SK-N-SH (cell line): ENCODE measurements at regions not wholly inside any gene's neighbourhood (a gene's known extent, or its start where the extent isn't known, plus 50 kb on each side); places are given as distances from the start of the nearest gene placed in this dataset.

Source experiments
- CTCF ChIA-PET: fragments of 300-600, 350-600 bp; formaldehyde crosslinking; extraction: SDS; loops from one replicate; lab custom pipeline; 2021; lab: Yijun Ruan, JAX
- POLR2A ChIA-PET: fragments of 350-600 bp; sonication (Branson Sonifier 250); formaldehyde crosslinking; extraction: SDS; loops from one replicate; lab custom pipeline; 2020; ENCODE audit warnings: antibody characterized with exemption, inconsistent platforms; lab: Yijun Ruan, JAX
- DNase-seq: peaks from one replicate; pipeline ENCODE4 v3.0.0; 2012
- H2AFZ ChIP-seq: fragments of 200-600 bp; sonication (generic); 2 replicates; pipeline ENCODE4 v1.8.1; 2016; ENCODE audit warnings: antibody characterized with exemption, mild to moderate bottlenecking, low read depth
- H3F3A ChIP-seq: fragments of 200-600 bp; sonication (generic); replicated peaks from 2 replicates; pipeline ENCODE3; 2016; ENCODE audit warnings: antibody characterized with exemption, mild to moderate bottlenecking; ENCODE audit not compliant: insufficient read depth
- H3K27ac ChIP-seq, 2 experiments: fragments of 200-500 bp in 1 of 2; fragments of 200-600 bp in 1 of 2; sonication (Bioruptor generic) in 1 of 2; sonication (generic), shearing (Covaris generic) in 1 of 2; 2 replicates each; pipeline versions ENCODE4 v1.5.1 to v1.6.1; 2014 to 2016; ENCODE audit warnings: low read depth in 2 of 2, inconsistent platforms in 1 of 2, low read length in 1 of 2, mild to moderate bottlenecking in 1 of 2, mixed read lengths in 1 of 2
- H3K27me3 ChIP-seq: fragments of 200-600 bp; sonication (generic), shearing (Covaris generic); 2 replicates; pipeline ENCODE4 v1.6.1; 2016; ENCODE audit warnings: mixed run types; ENCODE audit not compliant: insufficient read depth
- H3K36me3 ChIP-seq, 2 experiments: fragments of 200-500 bp in 1 of 2; fragments of 200-600 bp in 1 of 2; sonication (Bioruptor generic) in 1 of 2; sonication (generic) in 1 of 2; replicated peaks in 1 of 2; 2 replicates each; pipeline versions ENCODE3 to v1.5.1; 2014 to 2016; ENCODE audit warnings: low read length in 1 of 2, mild to moderate bottlenecking in 1 of 2; ENCODE audit not compliant: insufficient read depth in 2 of 2, control insufficient read depth in 1 of 2
- H3K4me1 ChIP-seq, 2 experiments: fragments of 200-500 bp in 1 of 2; fragments of 200-600 bp in 1 of 2; sonication (Bioruptor generic) in 1 of 2; sonication (generic), shearing (Covaris generic) in 1 of 2; 2 replicates each; pipeline versions ENCODE4 v1.5.1 to v1.6.1; 2014 to 2016; ENCODE audit warnings: low read depth in 1 of 2, low read length in 1 of 2, mixed run types in 1 of 2; ENCODE audit not compliant: insufficient read depth in 2 of 2, control insufficient read depth in 1 of 2
- H3K4me2 ChIP-seq: fragments of 200-600 bp; sonication (generic), shearing (Covaris generic); 2 replicates; pipeline ENCODE4 v1.6.1; 2017; ENCODE audit warnings: mixed run types
- H3K4me3 ChIP-seq, 2 experiments: fragments of 200-500 bp in 1 of 2; fragments of 200-600 bp in 1 of 2; sonication (Bioruptor generic) in 1 of 2; sonication (generic), shearing (Covaris generic) in 1 of 2; 2 replicates each; pipeline versions ENCODE4 v1.5.1 to v1.8.1; 2014 to 2016; ENCODE audit warnings: low read depth in 2 of 2, inconsistent platforms in 1 of 2, low read length in 1 of 2, mild to moderate bottlenecking in 1 of 2, mixed read lengths in 1 of 2, moderate library complexity in 1 of 2
- H3K79me2 ChIP-seq: fragments of 200-600 bp; sonication (generic); 2 replicates; pipeline ENCODE4 v1.8.1; 2017; ENCODE audit warnings: mild to moderate bottlenecking; ENCODE audit not compliant: insufficient read depth
- H3K9ac ChIP-seq: fragments of 200-600 bp; sonication (generic); 2 replicates; pipeline ENCODE4 v1.6.1; 2017; ENCODE audit warnings: mixed run types
- H3K9me2 ChIP-seq: fragments of 200-600 bp; sonication (generic); 2 replicates; pipeline ENCODE4 v1.6.1; 2017; ENCODE audit warnings: mixed run types
- H3K9me3 ChIP-seq: fragments of 200-600 bp; sonication (generic); 2 replicates; pipeline ENCODE4 v1.6.1; 2017; ENCODE audit warnings: mixed run types, mild to moderate bottlenecking, moderate library complexity
- H4K20me1 ChIP-seq: fragments of 200-600 bp; sonication (generic); 2 replicates; pipeline ENCODE4 v1.6.1; 2017; ENCODE audit warnings: mild to moderate bottlenecking, mixed run types; ENCODE audit not compliant: insufficient read depth
- ELF1 ChIP-seq: IDR thresholded peaks from 2 replicates; pipeline ENCODE4 v1.4.0; 2012
- EP300 ChIP-seq, 2 experiments: IDR thresholded peaks; 2 replicates each; pipeline versions ENCODE4 v1.4.0 to v1.6.1; 2012; ENCODE audit warnings: borderline replicate concordance in 1 of 2, low read depth in 1 of 2, low read length in 1 of 2
- EZH2phosphoT487 ChIP-seq: fragments of 200-600 bp; sonication (generic); IDR thresholded peaks from 2 replicates; pipeline ENCODE4 v1.6.1; 2017; ENCODE audit warnings: low read depth, mixed run types, mild to moderate bottlenecking, antibody characterized with exemption, moderate library complexity, borderline replicate concordance
- FOXJ3 ChIP-seq: sonication (generic); formaldehyde crosslinking; IDR thresholded peaks from 2 replicates; pipeline ENCODE4 v1.5.1; 2020; ENCODE audit warnings: mild to moderate bottlenecking, missing genetic modification reagents
- GATA2 ChIP-seq: sonication (generic); formaldehyde crosslinking; IDR thresholded peaks from 2 replicates; pipeline ENCODE4 v1.5.0; 2020; ENCODE audit warnings: mild to moderate bottlenecking, missing genetic modification reagents
- IRF3 ChIP-seq: fragments of 150-350 bp; IDR thresholded peaks from 2 replicates; pipeline ENCODE4 v1.6.1; 2016; ENCODE audit warnings: mild to moderate bottlenecking, low read depth, low read length
- MAX ChIP-seq: IDR thresholded peaks from 2 replicates; pipeline ENCODE4 v1.4.0; 2012; ENCODE audit warnings: low read depth
- NFIC ChIP-seq: IDR thresholded peaks from 2 replicates; pipeline ENCODE4 v1.4.0; 2012; ENCODE audit warnings: borderline replicate concordance
- POLR2AphosphoS5 ChIP-seq: IDR thresholded peaks from 2 replicates; pipeline ENCODE4 v1.6.1; 2012; ENCODE audit warnings: low read depth, low read length
- RAD21 ChIP-seq: IDR thresholded peaks from 2 replicates; pipeline ENCODE4 v1.6.1; 2012; ENCODE audit warnings: mild to moderate bottlenecking, low read length
- RCOR1 ChIP-seq: fragments of 150-350 bp; IDR thresholded peaks from 2 replicates; pipeline ENCODE4 v1.6.1; 2017; ENCODE audit warnings: antibody characterized with exemption, low read length
- RFX5 ChIP-seq: IDR thresholded peaks from 2 replicates; pipeline ENCODE4 v1.6.1; 2012; ENCODE audit warnings: mild to moderate bottlenecking, improper control_type of control experiment, low read length
- SIN3A ChIP-seq: IDR thresholded peaks from 2 replicates; pipeline ENCODE4 v1.6.1; 2012; ENCODE audit warnings: low read depth, mild to moderate bottlenecking, low read length, moderate library complexity, borderline replicate concordance
- TAF1 ChIP-seq: IDR thresholded peaks from 2 replicates; pipeline ENCODE4 v1.6.1; 2012; ENCODE audit warnings: low read depth, mild to moderate bottlenecking, low read length, moderate library complexity, borderline replicate concordance
- TEAD4 ChIP-seq: IDR thresholded peaks from 2 replicates; pipeline ENCODE4 v1.4.0; 2012; ENCODE audit warnings: mild to moderate bottlenecking, borderline replicate concordance; ENCODE audit not compliant: insufficient read depth
- USF1 ChIP-seq: IDR thresholded peaks from 2 replicates; pipeline ENCODE4 v1.4.0; 2012; ENCODE audit warnings: low read depth, borderline replicate concordance
- ZBTB33 ChIP-seq: IDR thresholded peaks from 2 replicates; pipeline ENCODE4 v1.4.0; 2012; ENCODE audit warnings: low read depth, borderline replicate concordance
- whole genome bisulfite sequencing: methylation state at CpG from one replicate; pipeline ENCODE4 v1.1.6; 2017; ENCODE audit warnings: low lambda C conversion rate; 5-methylcytosine and 5-hydroxymethylcytosine counted together

GRCh38 chr13:65999411-65999810, 1230.7 kb downstream of the PCDH9 start:
- ChIA-PET POLR2A (no interaction called here), CTCF (no interaction called here)
- H3K9me2 ChIP-seq: no peaks in the 10 kb centered on the region
- no peak overlapping the region for H3K9ac ChIP-seq
- no peaks in the 10 kb centered on the region for H3K27me3 ChIP-seq
- H3K36me3 ChIP-seq: no peaks in the 10 kb centered on the region
- H3K27ac ChIP-seq: no peak overlapping the region
- no peaks in the 10 kb centered on the region for H3K79me2 ChIP-seq
- peaks cover 10% of the 10 kb centered on the region; the same call in 1 of the 2 replicates for H3K9me3 ChIP-seq
- no peaks in the 10 kb centered on the region for H3F3A ChIP-seq
- no peak overlapping the region for H3K4me2 ChIP-seq
- H3K4me3 ChIP-seq: no peak overlapping the region
- DNase-seq: no peak
- WGBS: 82% methylated on average over 1 of the region's 1 CpG
- no peak overlapping the region for H2AFZ ChIP-seq
- no peaks in the 10 kb centered on the region for H3K4me1 ChIP-seq
- no peaks in the 10 kb centered on the region for H4K20me1 ChIP-seq
- no peak for TF ChIP-seq ZBTB33
- TF ChIP-seq USF1: no peak

- Histone ChIP-seq H3K9ac (no peak overlapping the region), H3K9me2 (no peaks in the 10 kb centered on the region), H3K9me3 (no peaks in the 10 kb centered on the region), H3K36me3 (no peaks in the 10 kb centered on the region), H3K27ac (no peak overlapping the region), H3F3A (no peaks in the 10 kb centered on the region), H3K4me3 (no peak overlapping the region), H2AFZ (no peak overlapping the region), H4K20me1 (no peaks in the 10 kb centered on the region), H3K79me2 (no peaks in the 10 kb centered on the region), H3K4me2 (no peak overlapping the region), H3K27me3 (no peaks in the 10 kb centered on the region), H3K4me1 (no peaks in the 10 kb centered on the region)
- DNase-seq: no peak
- CTCF ChIA-PET: interaction anchor here (1.3 kb wide), 1 partner anchor 11 kb away, joined by 3 read pairs; no protein-coding TSS in a partner anchor
- POLR2A ChIA-PET: no interaction called here
- TF ChIP-seq NFIC (no peak), TAF1 (no peak), SIN3A (no peak)
Measured at GRCh38 chr13:65990684-65991083, 1239.5 kb downstream of the PCDH9 start.

- DNase-seq: no peak
- CTCF ChIA-PET: no interaction called here
- WGBS: 94% methylated on average over 10 of the region's 10 CpGs
Measured at GRCh38 chr13:65985612-65986011, 1244.5 kb downstream of the PCDH9 start.

More at GRCh38 chr13:65985612-65986011, 1244.5 kb downstream of the PCDH9 start:
- H3K79me2 ChIP-seq: no peaks in the 10 kb centered on the region
- H3K9me3 ChIP-seq: no peaks in the 10 kb centered on the region
- POLR2A ChIA-PET: no interaction called here
- H3K4me1 ChIP-seq: no peaks in the 10 kb centered on the region
- TF ChIP-seq RFX5 (no peak), POLR2AphosphoS5 (no peak), EP300 (IDR thresholded peaks at IDR 0.05; ENCODE audit: borderline replicate concordance in 1 of 2, low read depth in 1 of 2, low read length in 1 of 2) (no peak), EZH2phosphoT487 (no peak), GATA2 (no peak), RCOR1 (no peak), RAD21 (no peak), ELF1 (no peak), SIN3A (no peak), MAX (no peak), TEAD4 (no peak), FOXJ3 (CRISPR knock-in tag) (no peak), IRF3 (no peak)
- no peaks in the 10 kb centered on the region for H3K27me3 ChIP-seq
- no peaks in the 10 kb centered on the region for H3K36me3 ChIP-seq
- H3F3A ChIP-seq: no peaks in the 10 kb centered on the region
- no peak overlapping the region for H3K9ac ChIP-seq
- no peak overlapping the region for H2AFZ ChIP-seq
- no peak overlapping the region for H3K27ac ChIP-seq
- H3K4me2 ChIP-seq: no peak overlapping the region
- H3K4me3 ChIP-seq: no peak overlapping the region
- peaks cover 3% of the 10 kb centered on the region; the same call in 1 of the 2 replicates for H3K9me2 ChIP-seq
- H4K20me1 ChIP-seq: no peaks in the 10 kb centered on the region
